GM20000 (cell line): ENCODE measurements at regions not wholly inside any gene's neighbourhood (a gene's known extent, or its start where the extent isn't known, plus 50 kb on each side); places are given as distances from the start of the nearest gene placed in this dataset.

Source experiments
- DNase-seq: peaks from one replicate; pipeline ENCODE4 v3.0.0; 2012; ENCODE audit warnings: low spot score
- CTCF ChIP-seq: IDR thresholded peaks from 2 replicates; pipeline ENCODE4 v1.5.1; 2012; ENCODE audit warnings: mild to moderate bottlenecking, control low read depth; ENCODE audit errors: extremely low read depth, missing control alignments

- no peak for TF ChIP-seq CTCF
- DNase-seq, result no peak
Measured at GRCh38 chr5:135242021-135242865, 156.8 kb downstream of the MACROH2A1 start.

- no peak for DNase-seq
- TF ChIP-seq CTCF, result no peak
Measured at GRCh38 chr5:135241536-135241935, 157.5 kb downstream of the MACROH2A1 start.

- DNase-seq, result no peak
- no peak for TF ChIP-seq CTCF
Measured at GRCh38 chr5:135240781-135241360, 158.2 kb downstream of the MACROH2A1 start.

GRCh38 chr5:135240283-135240633 lies 158.8 kb downstream of the MACROH2A1 start:
- TF ChIP-seq CTCF, result no peak
- no peak for DNase-seq

- no peak for DNase-seq
- no peak for TF ChIP-seq CTCF
Measured at GRCh38 chr5:135239453-135240282, 159.4 kb downstream of the MACROH2A1 start.

- no peak for DNase-seq
- no peak for TF ChIP-seq CTCF
Measured at GRCh38 chr5:135238622-135239452, 160.2 kb downstream of the MACROH2A1 start.
